ENCODE measurements at regions not wholly inside any gene's neighbourhood (a gene's known extent, or its start where the extent isn't known, plus 50 kb on each side); places are given as distances from the start of the nearest gene placed in this dataset.

GRCh38 chr20:23229989-23230388 is 120.6 kb upstream of the NXT1 start:
- no peak for DNase-seq

- no peak for DNase-seq
These were observed 121.7 kb upstream of the NXT1 start for GRCh38 chr20:23228912-23229311.

- DNase-seq = no peak
These were observed 122.6 kb upstream of the NXT1 start for GRCh38 chr20:23227976-23228375.

DNA sequence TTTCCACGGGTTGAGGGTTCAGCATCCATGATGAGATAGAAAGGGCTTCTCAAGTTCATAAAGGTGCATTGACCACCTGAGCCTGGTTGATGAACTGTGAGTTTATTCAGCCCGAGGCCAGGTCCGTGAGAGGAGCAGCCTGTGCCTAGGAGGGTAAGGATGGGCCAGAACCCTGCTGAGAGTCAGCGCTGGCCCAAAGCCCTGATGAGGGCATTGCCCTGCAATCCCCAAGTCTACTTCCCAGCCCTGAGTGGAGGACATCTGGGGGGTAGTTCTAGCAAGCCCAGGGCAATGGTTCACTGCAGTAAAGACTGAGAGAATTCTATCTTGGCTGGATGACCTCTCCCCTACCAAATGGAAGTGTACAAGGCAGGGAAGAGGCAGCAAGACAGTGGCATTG is 123.3 kb upstream of the NXT1 start:
- DNase-seq = no peak

DNA sequence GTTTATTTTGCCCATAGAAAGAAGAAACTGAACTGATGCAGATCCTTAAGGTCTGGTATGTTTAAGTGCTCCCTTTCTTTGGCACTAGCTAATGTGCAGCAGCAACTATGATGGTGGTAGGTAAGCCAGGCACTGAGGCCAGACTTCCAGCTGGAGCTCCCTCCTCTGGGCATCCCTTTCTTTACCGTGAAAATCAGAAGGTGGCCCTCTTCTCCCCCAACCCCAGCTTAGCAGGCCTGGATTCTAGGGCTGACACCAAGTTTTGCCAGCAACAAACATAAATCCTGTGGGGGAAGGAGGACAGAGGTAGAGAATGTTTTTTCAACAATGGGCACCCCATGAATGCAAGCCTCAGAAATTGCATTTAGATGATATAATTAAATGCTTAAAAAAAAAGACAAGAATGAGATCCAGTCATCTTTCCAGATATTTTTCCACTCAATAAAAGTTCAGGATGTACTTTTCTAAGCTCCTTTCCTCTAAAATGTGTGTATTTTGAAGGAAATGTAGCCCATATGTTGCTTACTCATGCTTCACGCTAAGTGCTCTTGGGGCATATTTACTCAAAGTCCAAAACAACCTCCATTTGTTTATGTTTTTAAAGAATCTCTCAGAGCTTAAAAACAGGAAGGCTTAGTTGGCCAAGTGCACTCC is 123.9 kb upstream of the NXT1 start:
- no peak for DNase-seq

DNA sequence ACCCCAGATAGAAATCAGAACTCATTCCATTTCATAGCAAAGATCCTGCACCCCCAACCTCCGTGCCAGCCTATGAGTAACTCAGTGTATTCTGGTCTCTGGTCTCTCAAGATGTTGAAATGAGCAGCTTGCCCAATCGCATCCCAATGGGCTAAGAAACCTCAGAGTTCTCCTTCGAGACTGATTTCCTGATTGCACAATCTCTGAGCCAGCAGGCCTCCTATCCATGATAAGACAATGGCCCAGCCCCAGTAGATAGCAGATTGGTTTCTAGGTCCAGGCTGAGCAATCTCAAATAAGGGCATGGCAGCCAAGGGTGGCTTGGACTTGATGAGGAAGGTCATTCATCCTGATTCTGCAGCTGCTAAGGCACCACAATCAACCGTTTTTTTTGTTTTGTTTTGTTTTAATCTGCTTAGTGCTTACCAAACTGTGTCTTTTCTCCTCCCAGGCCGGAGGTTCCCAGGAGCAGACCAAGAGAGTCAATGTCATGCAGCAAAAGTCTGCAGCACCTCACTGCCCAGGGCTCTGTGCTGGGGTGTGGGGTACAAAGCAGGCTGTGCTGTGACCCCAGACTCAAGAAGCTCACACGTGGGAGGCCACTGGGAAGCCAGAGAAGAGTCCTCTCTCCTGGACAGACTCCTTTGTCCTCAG is 125.1 kb upstream of the NXT1 start:
- no peak for DNase-seq

- no peak for DNase-seq
These were observed 125.8 kb upstream of the NXT1 start for GRCh38 chr20:23224806-23225205.

- DNase-seq = no peak
These were observed 126.5 kb upstream of the NXT1 start for GRCh38 chr20:23223908-23224580.

GRCh38 chr20:23222531-23223200 is 127.9 kb upstream of the NXT1 start:
- no peak for DNase-seq

- no peak for DNase-seq
These were observed 130.9 kb upstream of the CD93 start for GRCh38 chr20:23217023-23217422.

GRCh38 chr20:23215344-23215995 is 129.3 kb upstream of the CD93 start:
- DNase-seq = no peak

- DNase-seq = no peak
These were observed 128.8 kb upstream of the CD93 start for GRCh38 chr20:23214903-23215302.

DNA sequence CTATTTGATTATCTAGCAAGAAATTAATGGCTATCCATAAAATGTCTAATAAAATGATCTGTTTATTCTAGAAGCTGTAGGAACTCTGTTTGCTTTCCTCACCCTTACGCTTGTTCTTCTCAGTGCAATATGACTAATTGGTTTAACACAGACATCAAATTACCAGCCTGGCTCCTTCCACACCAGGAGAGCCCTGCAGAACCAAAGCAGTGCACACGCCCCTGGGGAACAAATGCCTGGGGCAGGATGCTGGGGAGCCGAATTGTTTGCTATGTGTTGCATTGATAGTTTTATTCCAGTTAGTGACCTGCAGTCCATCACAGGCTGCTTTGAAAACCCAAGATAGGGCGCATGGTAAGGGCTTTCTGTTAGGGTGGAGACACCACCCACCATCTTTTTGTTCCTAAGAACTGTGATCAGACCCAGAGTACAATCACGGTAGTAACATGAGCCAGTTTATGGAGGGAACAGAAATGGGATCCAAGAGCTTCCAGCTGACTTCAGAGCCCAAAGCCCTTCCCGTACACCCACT is 126.4 kb upstream of the CD93 start:
- DNase-seq = no peak

GRCh38 chr20:23212011-23212410 is 125.9 kb upstream of the CD93 start:
- DNase-seq = no peak

GRCh38 chr20:23211164-23211563 is 125.0 kb upstream of the CD93 start:
- DNase-seq = no peak

DNA sequence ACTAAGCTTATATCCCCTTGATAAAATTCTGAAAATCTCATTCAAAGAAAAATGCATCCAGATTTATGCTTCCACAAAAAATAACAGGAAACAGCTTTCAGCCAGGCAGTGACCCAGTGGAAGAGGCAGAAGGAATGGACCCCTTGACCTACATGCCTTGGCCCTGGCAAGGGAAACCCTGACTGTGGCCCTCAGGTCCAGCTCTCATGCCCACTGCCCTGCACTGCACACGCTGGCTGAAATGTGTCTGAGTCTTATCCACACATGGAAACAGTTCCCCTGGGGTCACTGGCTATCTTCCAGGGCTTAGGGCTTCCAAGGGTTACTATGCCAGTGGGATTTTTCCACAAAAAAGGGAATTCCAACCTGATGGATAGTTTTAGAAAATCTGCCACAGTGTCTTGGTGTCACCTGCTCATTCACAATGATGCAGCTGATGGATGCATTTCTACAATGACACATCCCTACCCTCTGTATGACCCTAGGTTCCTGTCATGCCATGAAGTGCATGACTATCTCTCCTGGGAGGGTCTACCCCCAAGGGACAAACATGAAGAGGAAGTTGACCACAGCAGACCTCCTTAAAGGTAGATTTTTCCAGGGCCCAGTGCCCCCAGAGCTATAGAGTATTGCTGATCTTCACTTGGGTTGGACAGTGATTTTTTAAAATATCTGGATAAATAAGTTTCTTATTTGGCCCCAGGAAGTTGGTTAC is 121.9 kb upstream of the CD93 start:
- DNase-seq = no peak

DNA sequence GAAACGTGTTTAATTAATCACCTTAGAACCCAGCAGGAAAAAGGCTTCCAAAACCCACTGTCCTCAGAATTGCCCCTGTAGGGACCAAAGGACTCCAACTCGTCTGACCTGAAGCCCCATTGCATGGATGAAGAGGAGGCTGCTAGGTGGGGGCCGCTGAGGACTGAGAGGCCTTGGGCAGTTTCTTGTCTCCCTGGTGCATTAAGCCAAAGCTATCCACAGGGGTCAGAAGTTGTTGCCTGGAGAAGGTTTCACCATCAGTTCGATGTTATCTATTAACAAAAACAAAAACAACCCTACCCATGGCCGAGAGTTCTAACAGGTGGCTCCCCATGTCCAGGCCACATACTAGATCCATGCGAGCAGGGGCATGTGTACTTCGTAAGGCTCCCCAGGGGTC is 120.9 kb upstream of the CD93 start:
- no peak for DNase-seq

DNA sequence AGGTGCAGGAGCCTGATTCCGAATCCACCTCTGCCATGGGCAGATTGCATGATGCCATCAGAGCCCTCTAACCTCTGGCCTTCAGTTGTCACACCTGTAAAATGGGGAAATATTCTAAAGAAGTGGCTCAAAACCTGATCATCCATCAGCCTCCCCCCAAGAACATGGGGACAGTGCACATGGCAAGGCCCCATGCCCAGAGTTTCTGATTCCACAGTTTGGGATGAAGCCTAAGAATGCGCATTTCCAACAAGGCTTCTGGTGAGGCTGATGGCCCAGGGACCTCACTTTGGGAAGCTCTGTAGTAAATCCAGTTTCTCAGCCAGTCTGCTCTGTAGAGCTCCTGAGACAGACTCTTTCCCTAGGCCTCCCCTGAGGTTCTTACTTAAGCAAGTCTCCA is 119.9 kb upstream of the CD93 start:
- DNase-seq = no peak

- DNase-seq = no peak
These were observed 119.5 kb upstream of the CD93 start for GRCh38 chr20:23205611-23206041.

- no peak for DNase-seq
These were observed 119.1 kb upstream of the CD93 start for GRCh38 chr20:23205211-23205610.

- DNase-seq = no peak
These were observed 118.0 kb upstream of the CD93 start for GRCh38 chr20:23203951-23204730.
